OCI-M1 (cell line): ENCODE measurements at regions not wholly inside any gene's neighbourhood (a gene's known extent, or its start where the extent isn't known, plus 50 kb on each side); places are given as distances from the start of the nearest gene placed in this dataset.

Source experiments
- DNase-seq: peaks from one replicate; lab custom pipeline; 2025; lab: John Stamatoyannopoulos, UW

DNA sequence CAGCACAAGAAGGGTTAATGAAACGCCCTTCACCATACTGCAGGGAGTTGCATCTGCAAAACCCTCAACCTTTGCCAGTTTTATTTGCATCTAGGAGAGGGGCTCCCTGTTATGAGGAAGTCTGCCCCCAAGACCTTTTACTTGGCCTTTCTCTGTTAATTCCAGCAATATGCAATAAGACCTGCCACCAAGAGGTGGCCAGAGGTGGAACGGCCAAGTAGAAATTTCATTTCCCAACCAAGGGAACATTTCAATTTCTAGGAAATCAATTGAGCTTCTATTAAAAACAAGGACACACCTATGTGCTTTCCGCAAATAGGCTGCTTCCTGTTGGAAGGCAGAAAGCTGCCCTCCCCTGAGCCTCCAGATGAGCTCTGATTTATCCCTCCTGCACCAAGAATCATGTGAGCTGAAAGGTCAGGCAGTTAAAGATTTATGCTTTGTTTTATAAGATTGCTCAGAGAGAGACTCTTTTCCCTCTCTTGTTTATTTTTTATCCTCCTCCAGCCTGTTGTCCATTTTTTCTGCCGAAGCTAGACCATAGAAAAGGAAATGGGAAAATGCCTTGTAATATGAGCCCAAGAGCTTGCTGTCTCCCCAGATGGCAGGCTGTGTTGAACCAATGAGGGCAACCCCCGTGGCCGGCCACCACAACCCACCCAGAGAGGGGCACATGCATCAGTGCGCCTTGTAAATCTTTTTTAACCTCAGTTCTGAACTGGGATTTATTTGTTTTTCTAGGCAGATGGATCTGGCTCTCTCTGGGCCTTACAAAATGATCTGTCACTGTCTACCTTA lies 572.8 kb downstream of the TLE1 start:
- DNase-seq = no peak

DNA sequence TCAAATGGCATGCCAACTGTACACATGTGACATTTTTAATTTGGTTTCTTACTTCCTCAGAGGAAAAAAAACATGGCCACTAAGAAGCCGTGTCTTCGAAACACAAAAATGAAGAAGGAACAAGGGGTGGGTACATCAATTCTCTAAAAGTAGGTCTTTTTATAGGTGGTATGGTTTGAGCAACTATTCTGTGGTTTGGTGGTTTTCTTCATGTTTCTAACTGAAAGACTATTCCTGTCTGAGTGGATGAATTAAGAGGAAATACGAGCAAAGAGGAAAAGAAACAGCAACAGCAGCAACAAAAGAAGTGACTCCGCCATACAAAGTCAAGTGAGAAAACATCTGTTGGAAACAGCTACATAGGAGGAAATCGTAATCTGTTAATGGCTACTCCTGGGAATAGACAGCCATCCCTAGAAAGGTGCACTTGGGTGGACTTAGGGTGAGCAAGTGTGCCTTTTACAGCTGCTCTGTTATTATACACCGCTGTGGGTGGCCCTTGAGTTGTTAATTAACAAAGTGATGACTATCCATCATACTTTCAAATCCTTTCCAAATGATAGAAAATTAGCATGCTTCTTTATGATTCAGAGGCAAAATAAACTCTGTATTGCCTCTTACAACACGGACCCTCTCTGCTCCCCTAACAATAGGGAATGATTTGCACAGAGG lies 575.8 kb downstream of the TLE1 start:
- DNase-seq = peak; percentile 48

DNA sequence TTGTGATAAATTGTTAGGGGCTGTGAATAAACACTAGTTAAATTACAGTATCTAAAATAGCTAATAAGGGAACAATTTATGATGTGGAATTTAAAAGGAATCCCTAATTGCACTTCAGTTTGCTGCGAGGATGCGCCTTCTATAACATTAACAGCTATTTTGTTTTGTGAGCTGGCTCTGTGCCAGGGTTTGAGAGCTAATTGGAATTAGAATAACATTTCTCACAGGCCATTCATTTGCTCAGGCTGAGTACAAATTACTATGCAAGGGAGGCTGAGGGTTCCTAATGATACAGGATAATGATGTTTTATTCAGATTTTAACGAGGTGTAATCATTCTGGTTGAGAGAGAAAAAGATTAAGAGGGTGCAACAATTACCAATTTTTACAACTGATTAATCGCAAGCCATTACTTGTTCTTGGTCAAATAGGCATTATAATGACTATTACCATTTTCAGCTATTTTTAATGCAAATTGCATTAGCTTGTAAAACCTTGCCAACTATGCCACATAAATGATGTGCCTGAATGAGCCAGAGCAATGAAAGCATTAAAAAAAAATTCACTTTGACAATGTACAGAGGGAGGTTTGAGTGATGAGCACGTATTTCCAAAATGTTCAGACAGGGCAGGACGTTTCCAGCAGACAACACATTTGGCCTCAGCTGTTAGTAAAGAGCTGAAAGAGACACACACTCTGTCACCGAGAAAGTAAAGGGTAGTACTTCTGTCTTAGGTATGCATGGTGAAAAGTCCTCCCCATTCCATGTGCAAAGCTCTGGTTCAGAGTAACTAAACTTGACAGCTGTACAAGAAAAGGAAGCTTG lies 576.5 kb downstream of the TLE1 start:
- no peak for DNase-seq

DNA sequence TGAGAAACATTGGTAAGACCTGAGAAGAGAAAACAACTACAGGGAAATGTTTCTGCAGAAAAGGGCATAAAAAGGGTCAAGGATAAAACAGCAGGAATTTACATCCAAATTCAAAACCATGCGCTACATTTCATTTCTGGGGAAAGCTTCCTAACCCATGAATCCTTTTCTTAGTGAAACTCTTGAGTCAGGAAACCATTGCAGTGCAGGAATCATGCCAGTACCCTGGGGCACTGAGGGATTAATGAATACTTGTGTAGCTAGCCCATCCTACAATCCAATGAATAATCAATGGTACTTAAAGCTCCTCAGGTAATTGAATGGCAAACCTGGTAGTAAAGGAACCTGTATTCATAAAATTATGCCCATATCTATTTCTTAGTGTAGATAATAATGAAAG lies 580.5 kb downstream of the TLE1 start:
- DNase-seq = no peak

DNA sequence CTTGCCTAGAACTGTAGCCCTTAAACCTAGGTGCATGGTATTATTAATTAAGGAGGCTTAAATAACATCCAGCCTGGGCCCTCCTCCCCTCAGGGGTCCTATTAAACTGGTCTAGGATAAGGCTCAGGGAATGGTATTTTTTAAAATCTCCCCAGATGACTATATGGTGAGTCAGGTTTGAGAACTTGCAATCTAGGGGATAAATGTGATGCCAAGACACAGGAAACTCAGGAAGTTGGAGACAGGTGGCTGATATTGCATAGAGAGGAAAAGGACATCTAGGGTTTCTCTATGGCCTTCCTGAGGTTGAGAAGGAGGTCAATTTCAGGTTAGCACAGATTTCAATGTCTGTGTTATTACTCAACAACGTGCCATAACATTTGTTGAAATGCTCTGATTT lies 581.0 kb downstream of the TLE1 start:
- no peak for DNase-seq

DNA sequence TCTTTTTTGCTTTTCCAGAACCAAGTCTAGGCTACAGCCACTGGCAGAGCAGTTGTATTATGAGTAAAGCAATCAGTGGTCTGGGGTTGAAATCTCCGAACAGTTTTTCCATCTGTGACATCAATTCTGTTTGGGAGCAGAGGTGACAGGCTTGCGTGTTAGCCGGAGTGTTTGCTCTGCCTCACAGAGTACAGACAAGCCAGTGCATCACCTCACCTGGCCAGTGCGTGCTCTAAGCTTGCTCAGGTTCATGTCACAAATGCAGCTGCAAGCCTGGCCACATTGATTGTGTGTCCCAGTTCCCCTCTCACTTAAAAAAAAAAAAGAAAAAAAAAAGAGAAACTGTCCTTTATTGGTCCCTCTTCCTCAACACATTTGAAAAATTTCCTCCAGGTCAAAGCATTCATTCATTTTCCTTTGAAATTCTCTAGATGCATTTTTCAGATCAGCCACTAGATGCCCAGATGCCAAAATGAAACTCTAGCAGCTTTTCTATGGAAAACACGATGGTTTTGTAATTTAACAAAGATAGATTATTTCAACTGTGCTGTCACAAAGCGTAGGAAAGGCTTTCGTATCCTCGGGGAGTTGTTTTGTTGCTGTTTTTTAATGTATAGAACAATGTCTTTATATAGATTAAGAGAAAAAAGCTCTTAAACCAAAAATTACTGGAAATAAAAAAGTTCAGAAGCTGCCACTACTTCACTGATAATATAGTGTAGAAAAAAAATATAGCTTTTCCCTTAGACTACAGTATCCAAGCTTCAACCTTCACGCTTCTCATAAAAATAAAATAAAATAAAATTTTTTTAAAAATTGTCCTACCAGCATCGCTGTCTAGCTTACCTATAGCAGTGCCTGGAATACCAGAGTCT lies 585.5 kb downstream of the TLE1 start:
- peak; percentile 8 for DNase-seq

DNA sequence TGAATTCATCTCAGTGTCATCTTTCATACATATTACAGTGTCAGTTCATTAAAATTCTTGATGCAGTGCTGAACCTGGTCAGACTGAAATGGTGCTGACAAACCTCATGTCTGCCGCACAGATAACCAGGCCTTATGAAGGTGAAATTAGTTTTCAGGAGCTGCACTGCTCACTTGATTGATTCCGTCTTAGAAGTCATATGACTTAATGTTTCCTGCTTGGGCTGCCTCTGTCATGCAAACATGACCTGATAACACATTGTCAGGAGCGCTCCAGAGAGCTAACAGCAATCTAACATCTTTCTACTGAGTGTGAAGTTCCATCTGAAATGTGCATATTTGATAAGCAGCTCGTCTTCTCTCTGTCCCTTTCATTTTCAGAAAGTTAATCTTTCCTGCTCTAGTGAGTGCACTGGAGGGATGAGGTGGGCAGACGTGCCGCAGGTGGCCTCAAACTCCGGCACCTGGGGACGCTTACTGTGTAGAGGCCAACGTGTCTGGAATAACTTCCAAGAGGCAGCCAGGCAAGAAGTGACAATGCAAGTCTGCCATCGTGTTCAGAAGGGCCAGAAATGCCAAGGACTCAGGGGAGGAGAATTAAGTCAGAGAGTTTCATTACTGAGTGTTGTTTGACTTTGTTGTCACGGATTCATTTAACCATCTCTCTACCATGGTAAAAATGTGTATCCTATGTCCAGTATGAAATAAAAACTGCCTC lies 592.1 kb downstream of the TLE1 start:
- DNase-seq = peak; percentile 21

DNA sequence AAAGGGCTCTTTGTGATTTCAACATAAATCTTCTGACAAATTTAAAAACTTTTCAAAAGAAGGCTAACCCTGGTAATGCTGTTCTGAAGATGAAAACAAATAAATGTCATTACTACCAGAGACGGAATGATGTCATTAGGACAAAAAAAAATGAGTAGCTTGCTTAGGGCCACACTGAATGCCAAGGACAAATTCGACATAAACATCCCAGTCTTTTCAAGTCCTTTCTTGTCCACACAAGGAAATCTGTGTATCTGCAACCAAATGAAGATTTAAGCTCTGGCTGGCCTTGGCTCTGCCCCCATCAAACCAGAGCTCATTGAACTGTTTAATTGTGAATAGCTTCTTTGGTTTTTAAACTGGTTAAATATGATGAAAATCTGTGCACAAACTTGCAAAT lies 592.7 kb downstream of the TLE1 start:
- no peak for DNase-seq

DNA sequence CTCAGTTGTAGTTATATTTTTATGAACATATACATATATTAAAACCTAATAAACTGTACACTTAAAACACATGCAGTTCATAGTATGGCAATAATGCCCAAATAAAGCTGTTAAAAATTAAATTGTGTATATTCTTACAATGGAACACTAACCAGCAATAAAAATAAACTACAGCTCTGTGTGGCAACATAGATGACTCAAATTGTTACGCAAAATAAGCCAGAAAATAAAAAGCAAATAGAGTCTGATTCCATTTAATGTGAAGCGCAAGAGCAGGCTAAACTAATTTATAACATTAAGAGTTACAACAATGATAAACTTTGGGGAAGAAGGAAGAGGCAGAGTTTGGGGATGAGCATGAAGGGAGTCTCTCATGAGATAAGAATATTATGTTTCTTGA lies 597.3 kb downstream of the TLE1 start:
- DNase-seq = no peak

DNA sequence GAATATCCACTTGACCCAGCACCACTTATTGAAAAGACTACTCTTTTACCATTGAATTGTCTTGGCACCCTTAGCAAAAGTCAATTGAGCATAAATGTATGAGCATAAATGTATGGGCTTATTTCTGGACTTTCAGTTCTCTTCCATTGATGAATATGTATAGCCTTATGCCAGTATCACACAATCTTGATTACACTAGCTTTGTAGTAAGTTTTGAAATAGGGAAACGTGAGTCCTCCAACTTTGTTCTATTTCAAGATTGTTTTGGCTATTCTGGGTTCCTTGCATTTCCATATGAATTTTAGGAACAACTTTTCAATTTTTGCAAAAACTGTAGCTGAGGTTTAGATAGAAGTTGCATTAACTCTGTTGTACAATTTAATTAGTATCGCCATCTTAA lies 601.0 kb downstream of the TLE1 start:
- no peak for DNase-seq

DNA sequence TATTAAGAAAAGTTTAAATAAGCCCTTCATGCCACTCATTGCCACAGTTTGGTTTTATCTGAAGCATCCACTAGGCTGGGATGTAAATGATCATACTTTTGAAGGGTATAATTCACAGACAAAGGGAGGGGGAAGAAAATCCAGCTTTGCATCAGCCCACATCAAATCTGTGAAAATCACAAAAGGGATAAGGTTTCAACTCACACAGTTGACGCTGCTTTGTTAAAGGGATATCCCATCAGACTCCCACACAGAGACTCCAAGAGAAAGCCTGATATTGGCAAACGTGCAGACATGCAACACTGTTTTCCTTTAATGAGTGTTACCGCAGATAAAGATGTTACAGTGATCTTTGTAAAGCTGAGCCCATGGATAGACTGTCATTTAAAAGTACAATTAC lies 602.9 kb downstream of the TLE1 start:
- no peak for DNase-seq

DNA sequence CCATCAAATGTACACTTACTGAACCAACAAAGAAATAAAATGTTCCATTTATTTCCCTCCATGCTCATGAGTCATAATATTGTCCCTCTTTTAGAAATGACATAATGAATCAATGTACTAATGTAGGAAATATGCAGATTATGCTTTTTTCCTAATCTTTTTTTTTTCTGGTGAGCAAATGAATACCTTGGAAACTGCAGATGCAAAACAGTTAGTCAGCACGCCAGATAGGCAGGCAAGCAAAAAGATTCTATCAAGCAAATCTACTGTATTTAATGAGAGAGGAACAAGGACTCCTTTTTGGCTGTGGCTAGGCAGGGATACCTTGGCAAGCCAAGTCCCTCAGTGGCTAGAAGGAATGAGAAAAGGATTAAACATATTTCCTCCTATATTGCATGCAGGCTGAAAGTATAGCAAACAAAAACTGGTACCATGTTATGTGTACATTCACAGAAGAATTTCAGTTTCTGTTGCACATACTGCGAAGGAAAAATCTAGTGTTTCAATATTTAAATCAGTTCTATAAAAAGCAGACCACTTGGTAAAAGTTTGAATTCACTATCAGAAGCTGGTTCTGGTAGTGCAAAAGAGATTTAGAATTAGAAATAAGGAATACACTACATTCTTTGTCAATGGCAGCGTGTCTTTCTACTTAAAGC lies 605.4 kb downstream of the TLE1 start:
- no peak for DNase-seq

DNA sequence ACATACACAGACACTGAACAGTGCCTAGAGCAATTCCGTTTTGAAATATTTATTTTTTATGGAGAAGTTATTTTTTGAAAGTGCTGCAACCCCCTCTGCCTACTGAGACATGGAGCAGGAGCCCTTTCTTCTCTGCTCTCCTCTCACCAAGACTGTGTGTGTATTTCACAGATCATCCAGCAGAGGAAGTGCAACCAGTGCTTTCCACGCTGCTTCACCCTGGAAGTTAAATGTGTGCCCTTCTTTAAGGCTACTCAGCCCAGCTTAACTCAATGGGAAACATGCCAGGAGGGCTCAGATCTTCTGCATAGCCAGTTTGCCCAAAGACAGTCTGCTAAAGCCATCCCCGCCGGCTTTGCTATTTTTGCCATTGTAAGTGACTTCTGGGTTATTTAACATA lies 606.3 kb downstream of the TLE1 start:
- DNase-seq = no peak

DNA sequence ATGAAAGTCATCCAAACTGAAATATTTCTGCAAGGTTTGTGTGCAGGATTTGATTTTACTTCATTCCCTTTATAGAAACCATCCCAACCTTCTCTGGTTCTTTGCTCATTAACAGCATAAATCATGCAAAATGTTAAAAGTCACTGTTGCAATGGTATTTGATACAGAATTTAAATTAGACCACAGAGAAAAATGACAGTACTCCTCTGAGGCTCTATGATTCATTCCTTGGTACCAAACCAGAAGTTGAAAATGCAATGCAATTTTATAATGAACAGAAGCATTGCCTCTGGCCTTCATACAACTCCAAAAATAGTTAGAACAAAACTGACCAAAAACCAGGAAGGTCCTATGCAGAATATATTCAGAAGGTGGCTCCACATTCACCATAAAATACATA lies 607.1 kb downstream of the TLE1 start:
- DNase-seq = no peak

DNA sequence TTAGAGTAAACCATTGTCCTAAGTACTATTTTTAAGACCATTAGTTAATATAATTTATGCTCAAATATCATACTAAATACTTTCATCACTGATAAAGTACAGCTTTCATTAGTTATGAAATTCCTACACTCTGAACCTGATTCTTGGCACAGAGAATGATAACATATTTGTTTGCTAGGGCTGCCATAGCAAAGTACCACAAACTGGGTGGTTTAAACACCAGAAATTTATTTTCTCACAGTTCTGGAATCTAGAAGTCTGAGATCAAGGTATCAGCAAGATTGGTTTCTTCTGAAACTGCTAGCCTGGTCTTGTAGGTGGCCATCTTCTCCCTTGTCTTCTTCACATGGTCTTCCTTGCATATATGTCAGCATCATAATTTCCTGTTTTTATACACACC lies 608.4 kb downstream of the TLE1 start:
- no peak for DNase-seq

DNA sequence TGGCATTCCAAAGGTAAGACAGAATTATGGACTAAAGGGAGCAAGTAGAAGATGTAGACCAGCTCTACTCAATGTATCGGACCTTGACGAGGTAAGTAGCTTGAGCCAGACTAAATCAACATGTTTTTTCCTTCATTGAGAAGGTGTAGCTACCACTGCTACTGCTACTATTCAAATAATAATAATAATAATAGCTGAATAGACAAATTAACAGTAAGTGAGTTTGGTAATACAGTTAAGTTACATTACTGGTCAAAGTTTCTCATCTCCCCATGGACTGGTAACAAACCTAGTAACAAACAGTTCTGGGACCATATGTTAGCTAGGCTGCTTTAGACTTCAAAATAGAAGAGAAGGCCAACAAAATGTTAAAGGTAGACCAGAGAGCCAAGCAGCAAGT lies 609.2 kb downstream of the TLE1 start:
- DNase-seq = no peak

DNA sequence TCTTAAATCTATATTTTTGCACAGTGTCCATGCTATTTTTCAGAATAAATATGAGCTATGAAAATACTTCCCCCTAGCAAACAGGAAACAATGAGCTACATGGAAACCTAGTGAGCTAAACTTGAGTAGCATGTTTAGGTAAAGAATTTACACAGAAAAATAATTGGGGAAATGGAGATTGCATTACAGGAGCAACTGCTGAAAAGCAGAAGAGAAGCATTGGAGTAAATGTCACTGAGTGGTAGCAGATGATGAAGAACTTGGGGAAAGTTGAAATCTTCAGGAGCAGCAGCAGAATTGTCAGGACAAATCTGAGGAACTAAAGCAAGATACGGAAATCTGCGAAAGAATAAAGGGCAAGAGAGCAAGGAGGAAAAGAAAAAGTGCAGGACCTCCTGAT lies 610.3 kb downstream of the TLE1 start:
- no peak for DNase-seq

DNA sequence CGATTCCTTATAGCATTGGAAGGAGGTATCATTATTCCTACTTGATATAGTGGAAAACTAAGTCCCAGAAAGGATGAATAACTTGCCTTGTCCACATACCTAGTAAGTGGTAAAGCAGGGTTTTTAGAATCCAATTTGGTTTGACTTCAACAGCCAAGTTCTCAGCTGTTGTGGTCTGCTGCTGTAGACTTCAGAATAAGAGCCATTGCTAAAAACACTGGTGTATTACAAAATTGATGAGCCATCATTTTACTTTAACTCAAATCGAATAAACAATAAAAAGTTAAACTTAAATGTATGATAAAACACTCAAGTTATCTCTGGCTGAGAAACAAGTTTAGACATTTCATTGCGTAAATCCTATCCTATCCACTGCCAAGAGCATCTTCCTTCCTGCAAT lies 610.8 kb downstream of the TLE1 start:
- DNase-seq = no peak

DNA sequence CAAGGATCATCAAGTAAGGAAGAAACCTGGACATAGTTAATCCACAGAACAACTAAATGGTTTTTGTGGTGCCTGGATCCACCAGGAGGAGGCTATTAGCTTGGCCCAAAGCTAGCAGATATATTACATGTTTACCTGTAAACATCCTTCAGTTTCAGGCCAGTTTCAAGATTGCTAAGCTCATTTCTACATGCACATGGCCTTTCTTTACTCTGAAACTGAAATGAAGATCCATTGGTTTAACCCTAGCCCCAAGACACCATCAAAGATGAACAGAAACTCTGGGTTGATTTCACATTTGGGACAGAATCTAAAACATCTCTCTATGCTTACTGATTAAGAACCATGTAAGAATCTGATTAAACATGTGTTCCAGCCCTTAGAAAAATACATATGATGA lies 611.8 kb downstream of the TLE1 start:
- no peak for DNase-seq

DNA sequence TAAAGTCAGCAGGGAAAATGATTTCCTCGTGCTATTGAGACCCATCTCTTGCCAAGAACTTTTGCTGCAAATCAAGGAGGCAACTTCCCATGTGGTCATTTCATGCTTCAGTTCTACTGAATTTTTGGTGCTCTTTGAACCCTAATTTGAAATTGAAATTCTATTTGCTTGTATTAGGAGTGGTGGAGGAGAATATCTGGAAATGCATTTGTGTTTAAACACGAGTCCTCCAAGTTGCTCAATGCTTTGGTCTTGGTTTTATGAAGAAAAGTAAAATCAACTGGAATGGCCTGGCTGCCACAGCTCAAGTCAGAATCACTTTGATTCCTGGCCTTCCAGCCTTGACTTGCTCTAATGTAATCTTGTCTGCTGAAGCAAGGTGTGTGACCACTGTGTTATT lies 613.2 kb downstream of the TLE1 start:
- no peak for DNase-seq

DNA sequence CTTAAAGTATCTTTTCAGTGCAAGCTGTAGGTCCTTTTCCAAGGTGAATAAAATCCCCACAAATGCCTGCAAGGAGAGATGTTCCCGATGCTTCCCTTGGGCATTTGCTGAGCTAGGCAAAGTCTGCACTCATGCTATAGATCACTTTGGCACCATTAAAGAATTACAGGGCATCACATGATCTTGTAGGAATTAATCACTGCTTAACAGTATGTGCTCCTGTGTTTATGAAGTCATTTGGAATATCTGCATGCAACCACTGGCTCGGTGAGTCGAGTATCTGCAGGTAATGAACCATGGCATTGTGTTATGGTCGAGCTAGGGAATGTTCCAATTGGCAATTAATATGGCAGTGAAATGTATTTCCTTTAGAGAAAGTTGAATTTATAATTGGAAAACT lies 615.1 kb downstream of the TLE1 start:
- DNase-seq = no peak
